Mucosa of rectum (tissue), 2 donors: ENCODE measurements at regions not wholly inside any gene's neighbourhood (a gene's known extent, or its start where the extent isn't known, plus 50 kb on each side); places are given as distances from the start of the nearest gene placed in this dataset.

Source experiments
- H3K27ac ChIP-seq, 2 donors: one replicate each; pipeline ENCODE4 v1.7.0; 2013; ENCODE audit warnings: inconsistent platforms in 2 of 2, low read depth in 2 of 2, low read length in 2 of 2
- H3K27me3 ChIP-seq, 2 donors: one replicate each; pipeline ENCODE4 v1.7.0; 2013; ENCODE audit warnings: low read length in 2 of 2; ENCODE audit not compliant: control insufficient read depth in 2 of 2, insufficient read depth in 2 of 2
- H3K36me3 ChIP-seq, 2 donors: one replicate each; pipeline ENCODE4 v1.7.0; 2013; ENCODE audit warnings: low read length in 2 of 2; ENCODE audit not compliant: control insufficient read depth in 2 of 2, insufficient read depth in 2 of 2
- H3K4me1 ChIP-seq, 2 donors: one replicate each; pipeline ENCODE4 v1.7.0; 2013; ENCODE audit warnings: low read length in 2 of 2, mild to moderate bottlenecking in 1 of 2; ENCODE audit not compliant: control insufficient read depth in 2 of 2, insufficient read depth in 2 of 2
- H3K4me3 ChIP-seq, 2 donors: one replicate each; pipeline ENCODE4 v1.7.0; 2013; ENCODE audit warnings: low read length in 2 of 2
- H3K9ac ChIP-seq, 2 donors: one replicate each; pipeline ENCODE4 v1.7.0; 2013; ENCODE audit warnings: low read length in 2 of 2, low read depth in 1 of 2, mild to moderate bottlenecking in 1 of 2
- H3K9me3 ChIP-seq, 2 donors: one replicate each; pipeline ENCODE4 v1.7.0; 2013; ENCODE audit warnings: low read length in 2 of 2; ENCODE audit not compliant: control insufficient read depth in 2 of 2
- donor health status: healthy.
- donor health status: Normal muscosa, but diverticular disease.

DNA sequence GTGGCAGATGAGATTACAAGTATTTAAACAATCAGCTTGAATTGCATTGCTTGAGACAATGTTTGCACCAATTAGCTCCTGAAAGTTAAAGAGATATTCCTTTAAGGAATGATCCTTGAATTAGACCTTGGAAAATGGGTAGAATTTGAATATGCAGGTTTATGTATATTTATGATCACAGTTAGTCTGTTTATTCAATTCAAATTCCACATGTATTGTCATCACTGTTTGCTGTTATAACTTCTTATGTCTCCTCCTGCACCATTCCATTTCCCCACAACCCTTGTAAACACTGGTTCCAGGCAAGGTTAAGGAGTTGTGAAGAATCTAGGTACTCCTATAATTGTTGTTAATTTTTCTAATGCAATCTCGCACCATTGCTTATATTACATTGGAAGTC lies 518.2 kb upstream of the PBX1 start:
- Histone ChIP-seq H3K36me3 (no peaks in the 10 kb centered on the region), H3K4me3 (no peak overlapping the region), H3K4me1 (no peaks in the 10 kb centered on the region), H3K27ac (no peak overlapping the region), H3K9ac (no peak overlapping the region), H3K9me3 (no peaks in the 10 kb centered on the region), H3K27me3 (no peaks in the 10 kb centered on the region)

DNA sequence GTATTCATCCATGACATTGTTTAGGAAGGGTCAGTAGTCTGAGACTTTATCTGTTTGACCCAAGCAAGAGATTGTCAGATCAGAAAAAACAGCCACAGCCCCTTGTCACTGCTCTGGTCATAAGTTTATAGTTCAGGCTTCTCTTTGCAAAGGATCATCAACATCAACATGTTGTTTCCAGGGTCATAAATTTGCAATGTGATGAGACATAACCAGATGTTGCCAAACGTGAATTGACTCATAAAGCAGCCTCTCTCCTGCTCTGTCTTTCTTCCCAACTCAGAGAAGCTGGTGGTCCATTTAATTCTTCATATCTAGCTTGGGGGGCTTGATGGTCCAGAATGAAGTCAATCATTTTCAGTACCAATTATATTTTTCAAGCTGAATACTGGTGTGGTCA lies 507.2 kb upstream of the PBX1 start:
- Histone ChIP-seq H3K9me3 (no peaks in the 10 kb centered on the region), H3K36me3 (no peaks in the 10 kb centered on the region)

DNA sequence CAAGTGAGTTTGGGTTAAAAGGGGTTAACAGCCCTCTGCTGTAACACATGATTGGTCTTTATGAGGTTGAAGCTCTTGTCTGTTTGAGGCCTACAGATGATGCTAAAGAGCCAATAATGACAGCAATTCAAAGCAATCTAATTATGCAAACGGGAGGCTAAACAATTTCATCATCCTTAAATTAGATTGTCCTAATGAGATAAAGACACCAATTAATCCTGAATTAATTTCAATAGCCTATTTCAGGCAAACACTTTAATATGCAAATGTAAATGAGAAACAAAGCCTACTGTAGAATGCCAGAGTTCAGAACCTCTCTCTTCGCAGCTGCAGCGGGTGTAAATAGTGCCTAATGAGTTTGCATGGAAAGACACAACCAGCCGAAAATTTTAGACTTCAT lies 504.7 kb upstream of the PBX1 start:
- Histone ChIP-seq H3K9ac (no peak overlapping the region), H3K27ac (no peak overlapping the region), H3K4me1 (no peaks in the 10 kb centered on the region), H3K9me3 (no peaks in the 10 kb centered on the region), H3K36me3 (no peaks in the 10 kb centered on the region), H3K4me3 (no peak overlapping the region), H3K27me3 (no peaks in the 10 kb centered on the region)

More for the DNA sequence above, 507.2 kb upstream of the PBX1 start:
- Histone ChIP-seq H3K27me3 (no peaks in the 10 kb centered on the region), H3K4me1 (no peaks in the 10 kb centered on the region), H3K4me3 (no peak overlapping the region), H3K27ac (no peak overlapping the region), H3K9ac (no peak overlapping the region)

DNA sequence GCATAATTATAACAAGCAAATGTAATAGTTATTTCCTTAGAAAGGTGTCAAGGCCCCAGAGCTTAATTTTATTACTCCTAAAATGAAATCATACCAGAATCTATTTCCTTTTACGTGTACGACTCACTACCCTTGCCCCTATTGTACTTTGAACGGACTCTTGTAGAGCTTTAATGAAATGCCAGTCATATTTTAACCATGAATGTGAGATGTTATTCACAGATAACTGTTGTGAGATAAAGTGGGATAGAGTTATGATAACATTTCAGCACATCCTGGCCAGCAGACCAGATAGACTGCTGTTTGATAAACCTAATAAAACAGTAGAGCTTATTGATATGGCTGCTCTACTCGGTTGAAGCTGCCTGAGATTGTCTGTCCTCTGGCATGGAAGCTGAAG lies 500.8 kb upstream of the PBX1 start:
- no peak overlapping the region for H3K9ac ChIP-seq
- no peaks in the 10 kb centered on the region for H3K27me3 ChIP-seq
- H3K4me1 ChIP-seq = no peaks in the 10 kb centered on the region
- no peaks in the 10 kb centered on the region for H3K36me3 ChIP-seq
- H3K4me3 ChIP-seq = no peak overlapping the region
- no peak overlapping the region for H3K27ac ChIP-seq
- H3K9me3 ChIP-seq = no peaks in the 10 kb centered on the region

DNA sequence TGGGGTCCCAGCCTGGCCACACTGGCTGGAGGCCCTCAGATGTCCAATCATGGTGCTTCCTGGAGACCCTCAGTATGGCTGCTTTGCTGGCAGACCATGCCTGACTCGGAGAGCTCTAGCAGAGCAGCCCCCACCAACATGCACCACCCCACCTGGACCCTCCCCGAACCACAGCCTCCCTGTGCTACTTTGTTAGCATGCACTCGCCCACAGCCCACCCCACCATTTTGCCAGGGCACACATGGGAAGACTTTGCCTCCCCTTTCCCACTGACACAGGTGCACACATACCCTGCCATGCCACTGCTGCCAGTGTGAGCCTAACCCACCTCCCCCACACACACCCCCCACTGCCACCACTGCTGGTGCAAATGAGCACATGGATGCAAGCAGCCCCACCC lies 497.5 kb upstream of the PBX1 start:
- Histone ChIP-seq H3K9ac (no peak overlapping the region), H3K36me3 (no peaks in the 10 kb centered on the region), H3K27me3 (no peaks in the 10 kb centered on the region), H3K4me3 (no peak overlapping the region), H3K27ac (no peak overlapping the region), H3K9me3 (no peaks in the 10 kb centered on the region), H3K4me1 (no peaks in the 10 kb centered on the region)

DNA sequence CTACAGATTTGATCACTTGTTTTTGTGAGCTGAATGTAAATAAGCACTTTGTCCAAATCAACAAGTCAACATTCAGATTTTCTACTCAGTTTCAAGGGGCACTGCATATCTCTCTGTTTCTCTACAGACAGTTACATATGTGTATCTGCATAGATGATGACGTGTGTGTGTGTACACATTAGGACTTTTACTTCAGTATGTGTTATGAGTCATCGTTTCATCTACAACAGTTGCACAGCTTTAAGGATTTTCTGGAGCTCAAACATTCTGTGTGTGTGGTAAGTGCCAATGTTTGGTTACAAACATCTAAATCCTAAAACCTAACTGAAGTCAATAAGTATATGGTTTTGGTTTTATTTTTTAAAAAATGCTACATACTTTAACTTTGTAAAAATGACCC lies 494.5 kb upstream of the PBX1 start:
- H3K36me3 ChIP-seq = no peaks in the 10 kb centered on the region

DNA sequence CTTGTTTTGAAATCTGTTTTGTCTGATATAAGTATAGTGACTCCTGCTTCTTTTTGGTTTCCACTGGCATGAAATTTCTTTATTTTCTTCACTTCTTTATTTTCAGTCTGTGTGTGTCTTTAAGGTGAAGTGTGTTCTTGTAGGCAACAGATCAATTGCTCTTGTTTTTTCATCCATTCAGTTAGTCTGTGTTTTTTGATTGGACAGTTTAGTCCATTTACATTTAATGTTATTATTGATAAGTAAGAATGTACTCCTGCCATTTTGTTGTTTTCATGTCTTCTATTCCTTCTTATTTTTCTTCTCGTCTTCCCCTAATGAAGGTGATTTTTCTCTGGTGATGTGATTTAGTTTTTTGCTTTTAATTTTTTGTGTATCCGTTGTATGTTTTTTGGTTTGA lies 487.7 kb upstream of the PBX1 start:
- no peaks in the 10 kb centered on the region for H3K4me1 ChIP-seq
- H3K36me3 ChIP-seq = no peaks in the 10 kb centered on the region
- H3K4me3 ChIP-seq = no peak overlapping the region
- peaks cover 3 to 4% of the 10 kb centered on the region in 2 donors for H3K9me3 ChIP-seq
- H3K27me3 ChIP-seq = no peaks in the 10 kb centered on the region
- no peak overlapping the region for H3K9ac ChIP-seq
- H3K27ac ChIP-seq = no peak overlapping the region

More for the DNA sequence above, 494.5 kb upstream of the PBX1 start:
- Histone ChIP-seq H3K27me3 (no peaks in the 10 kb centered on the region), H3K9me3 (no peaks in the 10 kb centered on the region), H3K4me1 (no peaks in the 10 kb centered on the region), H3K27ac (no peak overlapping the region), H3K9ac (no peak overlapping the region), H3K4me3 (no peak overlapping the region)

DNA sequence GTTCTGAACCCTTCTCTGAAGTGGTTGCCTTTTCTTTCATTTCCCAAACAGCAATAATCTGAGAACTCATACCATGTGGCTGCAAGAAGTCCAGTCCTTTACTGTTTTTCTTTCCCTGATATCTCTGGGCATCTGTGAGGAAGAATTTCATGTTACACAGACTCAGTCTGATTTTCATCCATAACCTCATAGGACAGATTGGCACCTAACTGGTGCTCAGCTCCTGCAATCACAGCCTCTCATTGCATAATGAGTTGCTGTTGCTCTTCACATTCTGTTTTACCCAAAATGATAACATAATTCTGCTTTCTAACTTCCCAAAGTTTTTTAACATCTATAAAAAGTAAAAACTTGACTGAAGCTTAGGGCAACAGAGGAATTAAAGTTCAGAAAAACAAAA lies 472.2 kb upstream of the PBX1 start:
- Histone ChIP-seq H3K27ac (no peak overlapping the region), H3K9me3 (no peaks in the 10 kb centered on the region), H3K27me3 (no peaks in the 10 kb centered on the region), H3K9ac (no peak overlapping the region), H3K36me3 (no peaks in the 10 kb centered on the region), H3K4me1 (no peaks in the 10 kb centered on the region), H3K4me3 (no peak overlapping the region)

DNA sequence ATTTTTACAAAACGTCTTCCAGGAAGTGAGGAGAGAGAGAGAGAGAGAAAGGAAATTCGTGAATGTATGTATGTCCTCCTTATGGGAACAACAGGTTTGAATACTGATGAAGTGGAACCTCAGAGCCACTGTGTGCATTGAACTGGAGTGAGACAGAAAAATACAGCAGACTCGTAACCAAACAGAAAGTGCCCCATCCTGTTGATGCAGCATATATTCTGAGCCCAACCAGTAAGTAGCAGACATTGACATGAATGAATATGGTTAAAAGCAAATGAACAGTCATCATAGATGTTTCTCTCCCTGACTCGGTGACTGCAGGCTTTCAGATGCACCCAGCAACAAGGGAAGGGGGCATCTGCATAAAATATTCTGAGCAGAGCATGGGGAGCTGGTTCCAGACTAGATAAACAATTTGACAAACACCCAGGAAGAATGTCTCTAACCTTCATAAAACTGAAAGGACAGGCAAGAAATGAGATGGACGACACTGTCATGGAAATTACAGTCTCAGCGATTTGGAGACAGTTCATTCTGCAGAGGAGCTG lies 471.0 kb upstream of the PBX1 start:
- Histone ChIP-seq H3K27me3 (no peaks in the 10 kb centered on the region), H3K9me3 (no peaks in the 10 kb centered on the region), H3K4me3 (no peak overlapping the region), H3K9ac (no peak overlapping the region), H3K4me1 (no peaks in the 10 kb centered on the region), H3K27ac (no peak overlapping the region), H3K36me3 (no peaks in the 10 kb centered on the region)

DNA sequence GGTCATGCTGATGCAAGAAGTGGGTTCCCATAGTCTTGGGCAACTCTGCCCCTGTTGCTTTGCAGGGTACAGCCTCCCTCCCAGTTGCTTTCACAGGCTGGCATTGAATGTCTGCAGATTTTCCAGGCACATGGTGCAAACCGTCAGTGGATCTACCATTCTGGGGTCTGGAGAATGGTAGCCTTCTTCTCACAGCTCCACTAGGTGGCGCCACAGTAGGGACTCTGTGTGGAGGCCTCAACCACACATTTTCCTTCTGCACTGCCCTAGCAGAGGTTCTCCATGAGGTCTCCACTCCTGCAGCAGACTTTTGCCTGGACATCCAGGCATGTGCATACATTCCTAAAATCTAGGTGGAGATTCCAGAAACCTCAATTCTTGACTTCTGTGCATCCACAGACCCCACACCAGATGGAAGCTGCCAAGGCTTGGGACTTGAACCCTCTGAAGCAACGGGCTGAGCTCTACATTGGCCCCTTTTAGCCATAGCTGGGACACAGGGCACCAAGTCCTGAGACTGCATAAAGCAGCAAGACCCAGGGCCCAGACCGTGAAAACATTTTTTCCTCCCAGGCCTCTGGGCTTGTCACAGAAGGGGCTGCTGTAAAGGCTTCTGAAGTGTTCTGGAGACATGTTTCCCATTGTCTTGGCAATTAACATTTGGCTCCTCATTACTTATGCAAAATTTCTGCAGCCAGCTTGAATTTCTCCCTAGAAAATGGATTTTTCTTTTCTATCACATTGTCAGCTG lies 466.2 kb upstream of the PBX1 start:
- Histone ChIP-seq H3K9ac (no peak overlapping the region), H3K27me3 (no peaks in the 10 kb centered on the region), H3K27ac (no peak overlapping the region), H3K36me3 (no peaks in the 10 kb centered on the region), H3K9me3 (no peaks in the 10 kb centered on the region), H3K4me3 (no peak overlapping the region), H3K4me1 (no peaks in the 10 kb centered on the region)
